Inflammatory macrophage treated with lipopolysaccharide for 1 hour (primary cell): ENCODE measurements at regions not wholly inside any gene's neighbourhood (a gene's known extent, or its start where the extent isn't known, plus 50 kb on each side); places are given as distances from the start of the nearest gene placed in this dataset.

ENCODE experiments used
- DNase-seq, 2 donors: peaks; one replicate each; pipeline ENCODE4 v3.0.0-alpha.2; 2020 to 2022

GRCh38 chr12:32047357-32048212 is 59.1 kb upstream of the BICD1 start:
- DNase-seq, result no peak

GRCh38 chr12:32048791-32049190 is 57.9 kb upstream of the BICD1 start:
- DNase-seq, result no peak

- no peak for DNase-seq
These were observed 56.7 kb upstream of the BICD1 start for GRCh38 chr12:32049956-32050355.

GRCh38 chr12:32051511-32052211 is 55.0 kb upstream of the BICD1 start:
- DNase-seq, result peak; percentile 20 to 56

- DNase-seq, result no peak
These were observed 54.4 kb upstream of the BICD1 start for GRCh38 chr12:32052212-32052713.

- DNase-seq, result no peak
These were observed 52.6 kb upstream of the BICD1 start for GRCh38 chr12:32053881-32054624.
